ENCODE measurements at regions not wholly inside any gene's neighbourhood (a gene's known extent, or its start where the extent isn't known, plus 50 kb on each side); places are given as distances from the start of the nearest gene placed in this dataset.
"Not testable (repeated sequence)": the region's sequence is repeated elsewhere in the genome, so short reads cannot be mapped to it uniquely, and the experiment has no call there.

GRCh38 chr2:17194083-17194482 is 324.2 kb downstream of the RAD51AP2 start:
- Mint-ChIP-seq H3K36me3 (ENCODE audit: low read depth) (no peaks in the 10 kb centered on the region), H3K4me1 (ENCODE audit: low read depth) (no peaks in the 10 kb centered on the region), H3K9me3 (no peaks in the 10 kb centered on the region), H3K4me3 (no peak overlapping the region), H3K27me3 (ENCODE audit: low read depth) (no peaks in the 10 kb centered on the region), H3K27ac (no peak overlapping the region)

GRCh38 chr2:17193433-17193890 is 324.8 kb downstream of the RAD51AP2 start:
- not testable (repeated sequence) for H3K27ac Mint-ChIP-seq; H3K4me1 Mint-ChIP-seq (ENCODE audit: low read depth); H3K36me3 Mint-ChIP-seq (ENCODE audit: low read depth); H3K9me3 Mint-ChIP-seq; H3K27me3 Mint-ChIP-seq (ENCODE audit: low read depth); H3K4me3 Mint-ChIP-seq

- H3K4me1 Mint-ChIP-seq (ENCODE audit: low read depth), result no peaks in the 10 kb centered on the region
- H3K4me3 Mint-ChIP-seq, result no peak overlapping the region
- no peaks in the 10 kb centered on the region for H3K36me3 Mint-ChIP-seq (ENCODE audit: low read depth)
- H3K9me3 Mint-ChIP-seq, result no peaks in the 10 kb centered on the region
- H3K27ac Mint-ChIP-seq, result no peak overlapping the region
- H3K27me3 Mint-ChIP-seq (ENCODE audit: low read depth), result no peaks in the 10 kb centered on the region
Observed at GRCh38 chr2:17191223-17191622, 327.0 kb downstream of the RAD51AP2 start.

GRCh38 chr2:17190527-17190926 is 327.7 kb downstream of the RAD51AP2 start:
- no peaks in the 10 kb centered on the region for H3K4me1 Mint-ChIP-seq (ENCODE audit: low read depth)
- H3K27me3 Mint-ChIP-seq (ENCODE audit: low read depth), result no peaks in the 10 kb centered on the region
- H3K4me3 Mint-ChIP-seq, result no peak overlapping the region
- H3K9me3 Mint-ChIP-seq, result no peaks in the 10 kb centered on the region
- no peak overlapping the region for H3K27ac Mint-ChIP-seq
- no peaks in the 10 kb centered on the region for H3K36me3 Mint-ChIP-seq (ENCODE audit: low read depth)

GRCh38 chr2:17188721-17189120 is 329.5 kb downstream of the RAD51AP2 start:
- Mint-ChIP-seq H3K9me3 (no peaks in the 10 kb centered on the region), H3K4me3 (no peak overlapping the region), H3K27me3 (ENCODE audit: low read depth) (no peaks in the 10 kb centered on the region), H3K4me1 (ENCODE audit: low read depth) (no peaks in the 10 kb centered on the region), H3K27ac (no peak overlapping the region), H3K36me3 (ENCODE audit: low read depth) (no peaks in the 10 kb centered on the region)

GRCh38 chr2:17184512-17184911 is 333.7 kb downstream of the RAD51AP2 start:
- Mint-ChIP-seq H3K9me3 (no peaks in the 10 kb centered on the region), H3K4me3 (no peak overlapping the region), H3K27me3 (ENCODE audit: low read depth) (no peaks in the 10 kb centered on the region), H3K36me3 (ENCODE audit: low read depth) (no peaks in the 10 kb centered on the region), H3K4me1 (ENCODE audit: low read depth) (no peaks in the 10 kb centered on the region), H3K27ac (no peak overlapping the region)

GRCh38 chr2:17182399-17182798 is 335.8 kb downstream of the RAD51AP2 start:
- Mint-ChIP-seq H3K4me3 (no peak overlapping the region), H3K27ac (no peak overlapping the region), H3K9me3 (no peaks in the 10 kb centered on the region), H3K27me3 (ENCODE audit: low read depth) (no peaks in the 10 kb centered on the region), H3K36me3 (ENCODE audit: low read depth) (no peaks in the 10 kb centered on the region), H3K4me1 (ENCODE audit: low read depth) (no peaks in the 10 kb centered on the region)

GRCh38 chr2:17181051-17181752 is 337.0 kb downstream of the RAD51AP2 start:
- no peaks in the 10 kb centered on the region for H3K4me1 Mint-ChIP-seq (ENCODE audit: low read depth)
- H3K9me3 Mint-ChIP-seq, result no peaks in the 10 kb centered on the region
- no peaks in the 10 kb centered on the region for H3K27me3 Mint-ChIP-seq (ENCODE audit: low read depth)
- no peak overlapping the region for H3K27ac Mint-ChIP-seq
- H3K36me3 Mint-ChIP-seq (ENCODE audit: low read depth), result no peaks in the 10 kb centered on the region
- H3K4me3 Mint-ChIP-seq, result no peak overlapping the region

GRCh38 chr2:17179145-17179808 is 339.0 kb downstream of the RAD51AP2 start:
- no peaks in the 10 kb centered on the region for H3K36me3 Mint-ChIP-seq (ENCODE audit: low read depth)
- no peak overlapping the region for H3K27ac Mint-ChIP-seq
- H3K27me3 Mint-ChIP-seq (ENCODE audit: low read depth), result no peaks in the 10 kb centered on the region
- H3K9me3 Mint-ChIP-seq, result no peaks in the 10 kb centered on the region
- no peaks in the 10 kb centered on the region for H3K4me1 Mint-ChIP-seq (ENCODE audit: low read depth)
- H3K4me3 Mint-ChIP-seq, result no peak overlapping the region

GRCh38 chr2:17177088-17177487 is 341.2 kb downstream of the RAD51AP2 start:
- H3K27ac Mint-ChIP-seq, result no peak overlapping the region
- no peaks in the 10 kb centered on the region for H3K36me3 Mint-ChIP-seq (ENCODE audit: low read depth)
- no peaks in the 10 kb centered on the region for H3K27me3 Mint-ChIP-seq (ENCODE audit: low read depth)
- no peak overlapping the region for H3K4me3 Mint-ChIP-seq
- H3K4me1 Mint-ChIP-seq (ENCODE audit: low read depth), result no peaks in the 10 kb centered on the region
- H3K9me3 Mint-ChIP-seq, result no peaks in the 10 kb centered on the region

GRCh38 chr2:17171446-17172049 is 346.7 kb downstream of the RAD51AP2 start:
- Mint-ChIP-seq H3K27me3 (ENCODE audit: low read depth) (no peaks in the 10 kb centered on the region), H3K9me3 (no peaks in the 10 kb centered on the region), H3K4me1 (ENCODE audit: low read depth) (no peaks in the 10 kb centered on the region), H3K4me3 (no peak overlapping the region), H3K27ac (no peak overlapping the region), H3K36me3 (ENCODE audit: low read depth) (no peaks in the 10 kb centered on the region)

GRCh38 chr2:17166506-17166905 is 351.7 kb downstream of the RAD51AP2 start:
- H3K27ac Mint-ChIP-seq, result no peak overlapping the region
- H3K27me3 Mint-ChIP-seq (ENCODE audit: low read depth), result no peaks in the 10 kb centered on the region
- no peaks in the 10 kb centered on the region for H3K9me3 Mint-ChIP-seq
- H3K4me3 Mint-ChIP-seq, result no peak overlapping the region
- no peaks in the 10 kb centered on the region for H3K36me3 Mint-ChIP-seq (ENCODE audit: low read depth)
- H3K4me1 Mint-ChIP-seq (ENCODE audit: low read depth), result no peaks in the 10 kb centered on the region

GRCh38 chr2:17164550-17164949 is 353.7 kb downstream of the RAD51AP2 start:
- Mint-ChIP-seq H3K36me3 (ENCODE audit: low read depth) (no peaks in the 10 kb centered on the region), H3K9me3 (no peaks in the 10 kb centered on the region), H3K4me3 (no peak overlapping the region), H3K27ac (no peak overlapping the region), H3K4me1 (ENCODE audit: low read depth) (no peaks in the 10 kb centered on the region), H3K27me3 (ENCODE audit: low read depth) (no peaks in the 10 kb centered on the region)

- H3K27ac Mint-ChIP-seq, result no peak overlapping the region
- H3K36me3 Mint-ChIP-seq (ENCODE audit: low read depth), result no peaks in the 10 kb centered on the region
- no peak overlapping the region for H3K4me3 Mint-ChIP-seq
- H3K27me3 Mint-ChIP-seq (ENCODE audit: low read depth), result no peaks in the 10 kb centered on the region
- H3K4me1 Mint-ChIP-seq (ENCODE audit: low read depth), result no peaks in the 10 kb centered on the region
- no peaks in the 10 kb centered on the region for H3K9me3 Mint-ChIP-seq
Observed at GRCh38 chr2:17163638-17164037, 354.6 kb downstream of the RAD51AP2 start.

- H3K9me3 Mint-ChIP-seq, result no peaks in the 10 kb centered on the region
- H3K4me3 Mint-ChIP-seq, result no peak overlapping the region
- no peaks in the 10 kb centered on the region for H3K36me3 Mint-ChIP-seq (ENCODE audit: low read depth)
- no peak overlapping the region for H3K27ac Mint-ChIP-seq
- H3K4me1 Mint-ChIP-seq (ENCODE audit: low read depth), result no peaks in the 10 kb centered on the region
- no peaks in the 10 kb centered on the region for H3K27me3 Mint-ChIP-seq (ENCODE audit: low read depth)
Observed at GRCh38 chr2:17162713-17163112, 355.5 kb downstream of the RAD51AP2 start.
